ENCODE measurements at regions not wholly inside any gene's neighbourhood (a gene's known extent, or its start where the extent isn't known, plus 50 kb on each side); places are given as distances from the start of the nearest gene placed in this dataset.

DNA sequence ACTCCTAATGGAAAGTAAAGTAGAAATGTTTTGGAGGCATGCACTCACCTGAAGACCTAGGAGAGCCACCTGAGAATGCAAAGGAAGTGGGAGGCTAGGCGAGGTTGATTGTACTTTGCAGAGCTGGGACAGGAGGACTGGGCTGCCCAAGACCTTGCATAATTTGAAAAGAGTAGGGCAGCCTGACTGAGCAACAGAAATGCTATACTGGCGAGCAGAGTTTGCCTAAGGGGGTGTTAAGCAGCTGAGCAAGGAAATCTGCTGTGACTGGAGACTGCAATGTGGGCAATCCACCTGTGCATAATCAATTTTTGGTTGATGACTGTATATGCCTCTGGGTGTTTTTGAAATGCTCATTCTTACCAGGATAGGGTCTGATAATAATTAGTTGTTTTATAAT is 834.1 kb downstream of the TRHDE start:
- H3K27me3 ChIP-seq (ENCODE audit: insufficient read depth, low read depth) = no peaks in the 10 kb centered on the region
- no peak overlapping the region for H2AFZ ChIP-seq
- H3K27ac ChIP-seq = no peak overlapping the region
- TF ChIP-seq EZH2 (IDR thresholded peaks at IDR 0.05; ENCODE audit: low read depth) = no peak
- TF ChIP-seq, protein P1, sequence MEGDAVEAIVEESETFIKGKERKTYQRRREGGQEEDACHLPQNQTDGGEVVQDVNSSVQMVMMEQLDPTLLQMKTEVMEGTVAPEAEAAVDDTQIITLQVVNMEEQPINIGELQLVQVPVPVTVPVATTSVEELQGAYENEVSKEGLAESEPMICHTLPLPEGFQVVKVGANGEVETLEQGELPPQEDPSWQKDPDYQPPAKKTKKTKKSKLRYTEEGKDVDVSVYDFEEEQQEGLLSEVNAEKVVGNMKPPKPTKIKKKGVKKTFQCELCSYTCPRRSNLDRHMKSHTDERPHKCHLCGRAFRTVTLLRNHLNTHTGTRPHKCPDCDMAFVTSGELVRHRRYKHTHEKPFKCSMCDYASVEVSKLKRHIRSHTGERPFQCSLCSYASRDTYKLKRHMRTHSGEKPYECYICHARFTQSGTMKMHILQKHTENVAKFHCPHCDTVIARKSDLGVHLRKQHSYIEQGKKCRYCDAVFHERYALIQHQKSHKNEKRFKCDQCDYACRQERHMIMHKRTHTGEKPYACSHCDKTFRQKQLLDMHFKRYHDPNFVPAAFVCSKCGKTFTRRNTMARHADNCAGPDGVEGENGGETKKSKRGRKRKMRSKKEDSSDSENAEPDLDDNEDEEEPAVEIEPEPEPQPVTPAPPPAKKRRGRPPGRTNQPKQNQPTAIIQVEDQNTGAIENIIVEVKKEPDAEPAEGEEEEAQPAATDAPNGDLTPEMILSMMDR (conservative IDR thresholded peaks at IDR 0.05) = no peak
- ChIA-PET POLR2A (ENCODE audit: unreplicated experiment) (no interaction called here), CTCF (no interaction called here)
- no TSS peak for BruUV-seq (replicated peaks)
- intact Hi-C loops (cut with micrococcal nuclease; ENCODE audit: unreplicated experiment) = no loop called here
- no peaks in the 10 kb centered on the region for H3K9me3 ChIP-seq (ENCODE audit: insufficient read depth, low read depth)
- H3K4me3 ChIP-seq = no peak overlapping the region
- H4K20me1 ChIP-seq (ENCODE audit: insufficient read depth) = no peaks in the 10 kb centered on the region
- H3K4me2 ChIP-seq = no peak overlapping the region
- no peaks in the 10 kb centered on the region for H3F3A ChIP-seq (ENCODE audit: insufficient read depth, low read depth)
- H3K79me2 ChIP-seq (ENCODE audit: low read depth) = no peaks in the 10 kb centered on the region
- H3K9me2 ChIP-seq (ENCODE audit: insufficient read depth) = no peaks in the 10 kb centered on the region
- H3K4me1 ChIP-seq (replicated peaks; ENCODE audit: insufficient read depth) = no peaks in the 10 kb centered on the region
- no peaks in the 10 kb centered on the region for H3K36me3 ChIP-seq (ENCODE audit: low read depth)
- DNase-seq = no peak

DNA sequence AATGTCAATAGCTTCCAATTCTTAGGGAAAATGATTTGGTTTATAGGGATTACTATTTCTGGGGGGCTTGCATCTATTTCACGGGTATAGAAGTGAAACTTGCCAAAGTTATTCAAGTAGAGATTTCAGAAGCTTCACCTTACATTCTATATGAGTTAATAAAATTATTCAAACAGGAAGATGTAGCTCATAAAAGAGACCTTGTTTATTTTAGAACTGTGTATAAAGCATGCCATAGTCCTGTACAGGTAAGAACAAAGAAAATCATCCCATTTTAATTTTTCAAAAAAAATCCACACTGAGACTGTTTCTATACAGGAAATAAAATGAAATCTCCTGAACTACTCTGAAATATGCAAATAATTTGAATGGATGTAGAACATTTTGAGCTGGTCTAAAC is 834.7 kb downstream of the TRHDE start:
- POLR2A ChIA-PET (ENCODE audit: unreplicated experiment) = no interaction called here
- no peak overlapping the region for H3K4me3 ChIP-seq
- no peaks in the 10 kb centered on the region for H3F3A ChIP-seq (ENCODE audit: insufficient read depth, low read depth)
- DNase-seq = no peak
- H3K27me3 ChIP-seq (ENCODE audit: insufficient read depth, low read depth) = no peaks in the 10 kb centered on the region
- no peaks in the 10 kb centered on the region for H3K9me3 ChIP-seq (ENCODE audit: insufficient read depth, low read depth)
- H3K9me2 ChIP-seq (ENCODE audit: insufficient read depth) = no peaks in the 10 kb centered on the region
- H3K4me1 ChIP-seq (replicated peaks; ENCODE audit: insufficient read depth) = no peaks in the 10 kb centered on the region
- no peaks in the 10 kb centered on the region for H4K20me1 ChIP-seq (ENCODE audit: insufficient read depth)
- CTCF ChIA-PET = no interaction called here
- intact Hi-C loops (cut with micrococcal nuclease; ENCODE audit: unreplicated experiment) = no loop called here
- TF ChIP-seq, protein P1 (conservative IDR thresholded peaks at IDR 0.05) = no peak
- no peak for TF ChIP-seq EZH2 (IDR thresholded peaks at IDR 0.05; ENCODE audit: low read depth)
- H2AFZ ChIP-seq = no peak overlapping the region
- H3K79me2 ChIP-seq (ENCODE audit: low read depth) = no peaks in the 10 kb centered on the region
- no peaks in the 10 kb centered on the region for H3K36me3 ChIP-seq (ENCODE audit: low read depth)
- no peak overlapping the region for H3K27ac ChIP-seq
- no TSS peak for BruUV-seq (replicated peaks)
- H3K4me2 ChIP-seq = no peak overlapping the region

DNA sequence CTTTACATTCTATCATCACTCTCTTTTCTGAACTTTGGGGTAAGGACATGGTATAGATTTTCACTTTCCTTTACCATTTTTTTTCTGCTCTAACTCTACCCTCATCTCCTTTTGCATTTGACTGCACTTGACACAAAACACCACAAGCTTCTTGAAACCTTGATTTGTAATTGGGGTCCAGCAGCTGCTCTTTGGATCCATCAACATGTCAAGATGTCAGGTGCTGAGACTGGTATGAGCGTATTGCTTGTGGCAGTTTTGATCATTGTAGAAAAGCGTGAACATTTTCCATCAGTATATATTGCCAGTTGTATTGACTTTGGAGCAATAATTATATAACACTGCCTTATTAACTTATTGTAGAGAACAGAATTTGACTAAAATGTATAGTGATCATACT is 838.6 kb downstream of the TRHDE start:
- DNase-seq = no peak
- BruUV-seq (replicated peaks) = no TSS peak
- POLR2A ChIA-PET (ENCODE audit: unreplicated experiment) = no interaction called here

More for the DNA sequence above, 838.6 kb downstream of the TRHDE start:
- H3K4me1 ChIP-seq (replicated peaks; ENCODE audit: insufficient read depth) = no peaks in the 10 kb centered on the region
- CTCF ChIA-PET = no interaction called here
- H3K79me2 ChIP-seq (ENCODE audit: low read depth) = no peaks in the 10 kb centered on the region
- H3K9me2 ChIP-seq (ENCODE audit: insufficient read depth) = no peaks in the 10 kb centered on the region
- H3F3A ChIP-seq (ENCODE audit: insufficient read depth, low read depth) = no peaks in the 10 kb centered on the region
- H3K9me3 ChIP-seq (ENCODE audit: insufficient read depth, low read depth) = no peaks in the 10 kb centered on the region
- no peaks in the 10 kb centered on the region for H3K36me3 ChIP-seq (ENCODE audit: low read depth)
- no peak overlapping the region for H3K4me3 ChIP-seq
- TF ChIP-seq, protein P1 (conservative IDR thresholded peaks at IDR 0.05) = no peak
- TF ChIP-seq EZH2 (IDR thresholded peaks at IDR 0.05; ENCODE audit: low read depth) = no peak
- intact Hi-C loops (cut with micrococcal nuclease; ENCODE audit: unreplicated experiment) = no loop called here
- no peaks in the 10 kb centered on the region for H3K27me3 ChIP-seq (ENCODE audit: insufficient read depth, low read depth)
- no peak overlapping the region for H3K4me2 ChIP-seq
- no peak overlapping the region for H3K27ac ChIP-seq
- H4K20me1 ChIP-seq (ENCODE audit: insufficient read depth) = no peaks in the 10 kb centered on the region
- no peak overlapping the region for H2AFZ ChIP-seq
